Endodermal cell (in vitro differentiated cells): ENCODE measurements at regions not wholly inside any gene's neighbourhood (a gene's known extent, or its start where the extent isn't known, plus 50 kb on each side); places are given as distances from the start of the nearest gene placed in this dataset.

Source experiments
- DNase-seq: peaks from one replicate; pipeline ENCODE4 v3.0.0-alpha.2; 2017
- H3K27ac ChIP-seq: 2 replicates; pipeline ENCODE4 v1.5.1; 2013; ENCODE audit warnings: mild to moderate bottlenecking, low read depth, low read length, moderate library complexity
- H3K27me3 ChIP-seq: 2 replicates; pipeline ENCODE4 v1.6.1; 2013; ENCODE audit warnings: mild to moderate bottlenecking, low read length, moderate library complexity; ENCODE audit not compliant: insufficient read depth, control insufficient read depth, poor library complexity, severe bottlenecking
- H3K36me3 ChIP-seq: 2 replicates; pipeline ENCODE4 v1.7.0; 2013; ENCODE audit warnings: mild to moderate bottlenecking, low read length, moderate library complexity; ENCODE audit not compliant: control insufficient read depth, insufficient read depth
- H3K4me1 ChIP-seq: one replicate; pipeline ENCODE4 v1.7.0; 2013; ENCODE audit warnings: low read length; ENCODE audit not compliant: control insufficient read depth, insufficient read depth
- H3K4me3 ChIP-seq: 2 replicates; pipeline ENCODE4 v1.5.1; 2013; ENCODE audit warnings: mild to moderate bottlenecking, low read length, moderate library complexity
- H3K9ac ChIP-seq: 2 replicates; pipeline ENCODE4 v1.6.1; 2013; ENCODE audit warnings: mild to moderate bottlenecking, low read length, moderate library complexity; ENCODE audit not compliant: poor library complexity, severe bottlenecking; ENCODE audit errors: extremely low read depth
- H3K9me3 ChIP-seq: 2 replicates; pipeline ENCODE4 v1.6.1; 2013; ENCODE audit warnings: mild to moderate bottlenecking, low read length, moderate library complexity; ENCODE audit not compliant: control insufficient read depth
- H3K27ac Mint-ChIP-seq: 2 replicates; pipeline ENCODE4 v1.8.0; 2020; ENCODE audit warnings: mixed read lengths
- H3K27me3 Mint-ChIP-seq: 2 replicates; pipeline ENCODE4 v1.8.0; 2021; ENCODE audit warnings: mild to moderate bottlenecking, mixed read lengths; ENCODE audit not compliant: insufficient read depth
- H3K36me3 Mint-ChIP-seq: 2 replicates; pipeline ENCODE4 v1.8.0; 2020; ENCODE audit warnings: low read depth, mixed read lengths
- H3K4me1 Mint-ChIP-seq: 2 replicates; pipeline ENCODE4 v1.8.0; 2020; ENCODE audit warnings: mixed read lengths
- H3K4me3 Mint-ChIP-seq: 2 replicates; pipeline ENCODE4 v1.8.0; 2020; ENCODE audit warnings: mild to moderate bottlenecking, moderate library complexity, mixed read lengths
- H3K9me3 Mint-ChIP-seq: 2 replicates; pipeline ENCODE4 v1.8.0; 2020; ENCODE audit warnings: mild to moderate bottlenecking, mixed read lengths
- whole genome bisulfite sequencing, 2 experiments: methylation state at CpG; one replicate each; pipeline versions ENCODE4 v1.1.5 to v1.1.7; 2013; ENCODE audit warnings: missing lambda C conversion rate in 2 of 2, mixed read lengths in 1 of 2; ENCODE audit not compliant: insufficient coverage in 1 of 2, insufficient read length in 1 of 2; 5-methylcytosine and 5-hydroxymethylcytosine counted together
- TF ChIP-seq, protein P1 (sequence below): fragments of 200-600 bp; sonication (generic); conservative IDR thresholded peaks from 2 replicates; pipeline ENCODE4 v1.5.0; 2021; ENCODE audit warnings: antibody characterized with exemption, mild to moderate bottlenecking

GRCh38 chr21:38649120-38649519, 150.8 kb upstream of the ERG start:
- Histone ChIP-seq H3K36me3 (no peaks in the 10 kb centered on the region), H3K9me3 (no peaks in the 10 kb centered on the region), H3K27ac (no peak overlapping the region), H3K27me3 (peaks cover 4% of the 10 kb centered on the region), H3K9ac (no peak overlapping the region), H3K4me1 (no peaks in the 10 kb centered on the region), H3K4me3 (no peak overlapping the region)
- TF ChIP-seq, protein P1, sequence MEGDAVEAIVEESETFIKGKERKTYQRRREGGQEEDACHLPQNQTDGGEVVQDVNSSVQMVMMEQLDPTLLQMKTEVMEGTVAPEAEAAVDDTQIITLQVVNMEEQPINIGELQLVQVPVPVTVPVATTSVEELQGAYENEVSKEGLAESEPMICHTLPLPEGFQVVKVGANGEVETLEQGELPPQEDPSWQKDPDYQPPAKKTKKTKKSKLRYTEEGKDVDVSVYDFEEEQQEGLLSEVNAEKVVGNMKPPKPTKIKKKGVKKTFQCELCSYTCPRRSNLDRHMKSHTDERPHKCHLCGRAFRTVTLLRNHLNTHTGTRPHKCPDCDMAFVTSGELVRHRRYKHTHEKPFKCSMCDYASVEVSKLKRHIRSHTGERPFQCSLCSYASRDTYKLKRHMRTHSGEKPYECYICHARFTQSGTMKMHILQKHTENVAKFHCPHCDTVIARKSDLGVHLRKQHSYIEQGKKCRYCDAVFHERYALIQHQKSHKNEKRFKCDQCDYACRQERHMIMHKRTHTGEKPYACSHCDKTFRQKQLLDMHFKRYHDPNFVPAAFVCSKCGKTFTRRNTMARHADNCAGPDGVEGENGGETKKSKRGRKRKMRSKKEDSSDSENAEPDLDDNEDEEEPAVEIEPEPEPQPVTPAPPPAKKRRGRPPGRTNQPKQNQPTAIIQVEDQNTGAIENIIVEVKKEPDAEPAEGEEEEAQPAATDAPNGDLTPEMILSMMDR: no peak
- Mint-ChIP-seq H3K4me3 (no peak overlapping the region), H3K9me3 (no peaks in the 10 kb centered on the region), H3K36me3 (no peaks in the 10 kb centered on the region), H3K27me3 (no peaks in the 10 kb centered on the region), H3K4me1 (no peaks in the 10 kb centered on the region), H3K27ac (no peak overlapping the region)
- WGBS, 2 experiments: 91 to 100% methylated on average over 7 to 15 of the region's 15 CpGs
- DNase-seq: no peak

DNA sequence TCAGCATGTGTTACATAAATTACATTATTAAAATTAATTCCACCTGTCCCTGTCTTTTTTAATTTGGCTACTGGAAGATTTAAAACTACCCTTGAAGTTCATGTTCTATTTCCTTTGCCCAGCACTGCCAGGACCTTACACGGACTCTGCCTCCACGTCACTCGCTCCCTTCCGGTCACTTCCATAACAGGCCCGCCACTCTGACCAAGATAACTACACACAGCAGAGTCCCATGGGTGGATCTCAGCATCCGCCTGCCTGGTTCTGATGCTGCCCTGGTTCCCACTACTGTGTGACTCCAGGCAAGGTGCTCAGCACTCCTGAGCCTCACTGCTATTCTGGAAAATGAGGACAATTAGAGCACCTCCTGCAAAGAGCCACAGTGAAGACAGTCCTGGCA, 153.3 kb upstream of the ERG start:
- Mint-ChIP-seq H3K4me1 (no peaks in the 10 kb centered on the region), H3K27ac (no peak overlapping the region), H3K36me3 (no peaks in the 10 kb centered on the region), H3K4me3 (no peak overlapping the region), H3K27me3 (peaks cover 15% of the 10 kb centered on the region), H3K9me3 (no peaks in the 10 kb centered on the region)
- DNase-seq: no peak
- H3K36me3 ChIP-seq: no peaks in the 10 kb centered on the region
- H3K27me3 ChIP-seq: peaks cover 14% of the 10 kb centered on the region
- H3K9ac ChIP-seq: no peak overlapping the region
- no peak overlapping the region for H3K4me3 ChIP-seq
- H3K9me3 ChIP-seq: no peaks in the 10 kb centered on the region
- H3K4me1 ChIP-seq: no peaks in the 10 kb centered on the region
- TF ChIP-seq, protein P1: no peak
- no peak overlapping the region for H3K27ac ChIP-seq
- 91 to 98% methylated on average over 6 of the region's 6 CpGs for WGBS, 2 experiments

GRCh38 chr21:38652396-38652795, 153.3 kb upstream of the ETS2 start:
- Mint-ChIP-seq H3K36me3 (no peaks in the 10 kb centered on the region), H3K4me1 (no peaks in the 10 kb centered on the region), H3K27ac (no peak overlapping the region), H3K4me3 (no peak overlapping the region), H3K27me3 (peaks cover 23% of the 10 kb centered on the region), H3K9me3 (no peaks in the 10 kb centered on the region)
- Histone ChIP-seq H3K4me1 (no peaks in the 10 kb centered on the region), H3K27ac (no peak overlapping the region), H3K9ac (no peak overlapping the region), H3K9me3 (no peaks in the 10 kb centered on the region), H3K4me3 (no peak overlapping the region), H3K36me3 (no peaks in the 10 kb centered on the region), H3K27me3 (peaks cover 22% of the 10 kb centered on the region)
- 89 to 95% methylated on average over 5 to 6 of the region's 6 CpGs for WGBS, 2 experiments
- no peak for DNase-seq
- TF ChIP-seq, protein P1: no peak
